ENCODE measurements at regions not wholly inside any gene's neighbourhood (a gene's known extent, or its start where the extent isn't known, plus 50 kb on each side); places are given as distances from the start of the nearest gene placed in this dataset.

- no peaks in the 10 kb centered on the region for H3K27me3 ChIP-seq (ENCODE audit: control insufficient read depth, low read length)
- no peaks in the 10 kb centered on the region for H3K36me3 ChIP-seq (ENCODE audit: control insufficient read depth, low read length)
- H3K79me2 ChIP-seq (ENCODE audit: control insufficient read depth, low read length): no peaks in the 10 kb centered on the region
- H3K4me1 ChIP-seq (ENCODE audit: control insufficient read depth, low read length): no peaks in the 10 kb centered on the region
- no peak overlapping the region for H3K27ac ChIP-seq (ENCODE audit: low read depth, low read length)
- H3K9me3 ChIP-seq (ENCODE audit: control insufficient read depth, insufficient read depth, low read length): no peaks in the 10 kb centered on the region
- no peaks in the 10 kb centered on the region for H3K9me2 ChIP-seq (replicated peaks; ENCODE audit: control insufficient read depth, low read length)
- H3K4me2 ChIP-seq (ENCODE audit: low read length): no peak overlapping the region
- no peak for TF ChIP-seq EZH2phosphoT487 (IDR thresholded peaks at IDR 0.05; ENCODE audit: borderline replicate concordance, low read length)
- H3F3A ChIP-seq (ENCODE audit: control insufficient read depth, insufficient read depth): no peaks in the 10 kb centered on the region
- H3K4me3 ChIP-seq (ENCODE audit: low read length): no peak overlapping the region
- no peaks in the 10 kb centered on the region for H4K20me1 ChIP-seq (ENCODE audit: control insufficient read depth, insufficient read depth, low read depth, low read length)
Measured at GRCh38 chr7:11960621-11961020, 128.6 kb upstream of the THSD7A start.

- no peaks in the 10 kb centered on the region for H3K4me1 ChIP-seq (ENCODE audit: control insufficient read depth, low read length)
- H3F3A ChIP-seq (ENCODE audit: control insufficient read depth, insufficient read depth): no peaks in the 10 kb centered on the region
- H3K27ac ChIP-seq (ENCODE audit: low read depth, low read length): no peak overlapping the region
- H3K9me3 ChIP-seq (ENCODE audit: control insufficient read depth, insufficient read depth, low read length): no peaks in the 10 kb centered on the region
- no peaks in the 10 kb centered on the region for H3K79me2 ChIP-seq (ENCODE audit: control insufficient read depth, low read length)
- H3K9me2 ChIP-seq (replicated peaks; ENCODE audit: control insufficient read depth, low read length): no peaks in the 10 kb centered on the region
- H3K36me3 ChIP-seq (ENCODE audit: control insufficient read depth, low read length): no peaks in the 10 kb centered on the region
- H3K4me2 ChIP-seq (ENCODE audit: low read length): no peak overlapping the region
- no peaks in the 10 kb centered on the region for H4K20me1 ChIP-seq (ENCODE audit: control insufficient read depth, insufficient read depth, low read depth, low read length)
- no peaks in the 10 kb centered on the region for H3K27me3 ChIP-seq (ENCODE audit: control insufficient read depth, low read length)
- H3K4me3 ChIP-seq (ENCODE audit: low read length): no peak overlapping the region
- TF ChIP-seq EZH2phosphoT487 (IDR thresholded peaks at IDR 0.05; ENCODE audit: borderline replicate concordance, low read length): no peak
- TF ChIP-seq CTCF (IDR thresholded peaks at IDR 0.05; ENCODE audit: low read depth, low read length, poor library complexity, severe bottlenecking): no peak
Measured at GRCh38 chr7:11969643-11970042, 137.6 kb upstream of the THSD7A start.

GRCh38 chr7:11970132-11970531, 138.1 kb upstream of the THSD7A start:
- Histone ChIP-seq H3K9me2 (replicated peaks; ENCODE audit: control insufficient read depth, low read length) (no peaks in the 10 kb centered on the region), H3K4me1 (ENCODE audit: control insufficient read depth, low read length) (no peaks in the 10 kb centered on the region), H3K36me3 (ENCODE audit: control insufficient read depth, low read length) (no peaks in the 10 kb centered on the region), H3K9me3 (ENCODE audit: control insufficient read depth, insufficient read depth, low read length) (no peaks in the 10 kb centered on the region), H3K4me3 (ENCODE audit: low read length) (no peak overlapping the region), H4K20me1 (ENCODE audit: control insufficient read depth, insufficient read depth, low read depth, low read length) (no peaks in the 10 kb centered on the region), H3F3A (ENCODE audit: control insufficient read depth, insufficient read depth) (no peaks in the 10 kb centered on the region), H3K27me3 (ENCODE audit: control insufficient read depth, low read length) (no peaks in the 10 kb centered on the region), H3K4me2 (ENCODE audit: low read length) (no peak overlapping the region), H3K79me2 (ENCODE audit: control insufficient read depth, low read length) (no peaks in the 10 kb centered on the region), H3K27ac (ENCODE audit: low read depth, low read length) (no peak overlapping the region)
- TF ChIP-seq EZH2phosphoT487 (IDR thresholded peaks at IDR 0.05; ENCODE audit: borderline replicate concordance, low read length): no peak
- TF ChIP-seq CTCF (IDR thresholded peaks at IDR 0.05; ENCODE audit: low read depth, low read length, poor library complexity, severe bottlenecking): no peak

GRCh38 chr7:11985376-11985775, 153.4 kb upstream of the THSD7A start:
- Histone ChIP-seq H3K9me2 (replicated peaks; ENCODE audit: control insufficient read depth, low read length) (no peaks in the 10 kb centered on the region), H3K4me3 (ENCODE audit: low read length) (no peak overlapping the region), H3K4me1 (ENCODE audit: control insufficient read depth, low read length) (no peaks in the 10 kb centered on the region), H3K9me3 (ENCODE audit: control insufficient read depth, insufficient read depth, low read length) (no peaks in the 10 kb centered on the region), H3K27me3 (ENCODE audit: control insufficient read depth, low read length) (no peaks in the 10 kb centered on the region), H3K36me3 (ENCODE audit: control insufficient read depth, low read length) (no peaks in the 10 kb centered on the region), H3K79me2 (ENCODE audit: control insufficient read depth, low read length) (no peaks in the 10 kb centered on the region), H3K27ac (ENCODE audit: low read depth, low read length) (no peak overlapping the region), H4K20me1 (ENCODE audit: control insufficient read depth, insufficient read depth, low read depth, low read length) (no peaks in the 10 kb centered on the region), H3K4me2 (ENCODE audit: low read length) (no peak overlapping the region), H3F3A (ENCODE audit: control insufficient read depth, insufficient read depth) (no peaks in the 10 kb centered on the region)
- TF ChIP-seq CTCF (IDR thresholded peaks at IDR 0.05; ENCODE audit: low read depth, low read length, poor library complexity, severe bottlenecking) (no peak), EZH2phosphoT487 (IDR thresholded peaks at IDR 0.05; ENCODE audit: borderline replicate concordance, low read length) (no peak)
